ENCODE measurements at regions not wholly inside any gene's neighbourhood (a gene's known extent, or its start where the extent isn't known, plus 50 kb on each side); places are given as distances from the start of the nearest gene placed in this dataset.

DNA sequence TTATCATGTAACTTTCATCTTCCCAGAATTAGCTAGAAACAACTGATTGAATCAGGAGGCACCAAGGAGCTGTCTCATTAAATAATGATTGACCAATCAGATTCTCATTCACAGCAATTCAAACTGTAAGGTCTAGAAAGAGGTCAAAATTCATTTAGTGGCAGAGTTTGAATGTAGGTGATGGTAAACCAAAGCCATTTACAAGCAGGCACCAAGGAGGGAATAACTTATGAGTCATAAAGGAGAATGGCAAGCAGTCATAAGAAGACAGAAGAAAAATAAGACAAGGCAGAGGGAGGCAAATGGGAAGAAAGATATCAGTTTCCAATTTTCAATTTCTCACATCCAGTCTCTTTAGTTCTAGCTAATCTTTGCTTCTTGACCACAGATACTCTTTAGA, 52.9 kb upstream of the DEFB112 start:
- Histone ChIP-seq H2BK5ac (ENCODE audit: low read depth, low read length, poor library complexity, severe bottlenecking) (no peak overlapping the region), H2BK15ac (ENCODE audit: low read depth, poor library complexity, severe bottlenecking) (no peak overlapping the region), H3K4me1 (ENCODE audit: control insufficient read depth, insufficient read depth, low read depth, low read length) (no peaks in the 10 kb centered on the region), H2AK5ac (ENCODE audit: low read length, severe bottlenecking) (no peak overlapping the region), H3K14ac (ENCODE audit: low read length in 2 of 2) (no peak overlapping the region), H3K36me3 (ENCODE audit: control insufficient read depth in 1 of 2, insufficient read depth in 2 of 2, low read depth in 1 of 2, low read length in 2 of 2) (no peaks in the 10 kb centered on the region), H3K9ac (ENCODE audit: low read length) (no peak overlapping the region), H2AFZ (ENCODE audit: low read depth, low read length) (no peak overlapping the region), H4K8ac (ENCODE audit: low read length) (no peak overlapping the region), H3K27me3 (ENCODE audit: control insufficient read depth in 1 of 2, insufficient read depth in 1 of 2, low read length in 2 of 2) (no peaks in the 10 kb centered on the region), H3K4me2 (ENCODE audit: low read length, poor library complexity, severe bottlenecking) (no peak overlapping the region), H3K27ac (ENCODE audit: low read length, poor library complexity, severe bottlenecking) (no peak overlapping the region), H3K4ac (ENCODE audit: low read depth in 1 of 2, low read length in 2 of 2) (no peak overlapping the region), H2BK12ac (ENCODE audit: low read length in 2 of 2) (no peak overlapping the region), H3K9me3 (ENCODE audit: control insufficient read depth, low read length) (no peaks in the 10 kb centered on the region), H3K23ac (ENCODE audit: low read length in 2 of 2) (no peak overlapping the region), H2BK120ac (ENCODE audit: low read depth, low read length) (no peak overlapping the region), H3K18ac (ENCODE audit: low read depth in 1 of 2, low read length in 2 of 2) (no peak overlapping the region), H4K91ac (ENCODE audit: low read length) (no peak overlapping the region), H3K4me3 (ENCODE audit: insufficient read depth in 1 of 2, low read depth in 1 of 2, low read length in 2 of 2) (no peak overlapping the region), H3K79me1 (replicated peaks; ENCODE audit: low read length, poor library complexity, severe bottlenecking) (no peaks in the 10 kb centered on the region)
- no peak for DNase-seq

DNA sequence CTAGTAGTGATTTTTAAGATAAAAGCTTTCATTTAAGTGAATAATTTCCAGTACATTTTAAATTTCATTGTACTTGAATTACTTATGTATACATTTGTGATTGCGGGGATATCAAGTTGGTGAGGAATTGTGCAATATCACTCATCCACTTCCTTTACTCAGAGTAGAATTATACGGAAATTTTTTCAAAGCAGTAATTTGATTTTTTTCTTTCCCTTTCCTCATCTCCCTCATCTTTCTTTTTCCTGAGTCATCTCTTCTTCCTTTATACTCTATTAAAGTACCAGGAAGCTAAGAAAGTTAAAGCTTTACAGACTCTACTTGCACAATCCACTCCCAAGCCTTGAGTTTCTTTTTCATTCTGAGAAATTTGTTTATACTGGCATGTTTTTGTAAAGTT, 60.9 kb upstream of the DEFB112 start:
- WGBS = 100% methylated on average over 1 of the region's 2 CpGs
- no peaks in the 10 kb centered on the region for H3K4me1 ChIP-seq (ENCODE audit: control insufficient read depth, insufficient read depth, low read depth, low read length)
- H3K4ac ChIP-seq (ENCODE audit: low read depth in 1 of 2, low read length in 2 of 2) = no peak overlapping the region
- H3K9me3 ChIP-seq (ENCODE audit: control insufficient read depth, low read length) = no peaks in the 10 kb centered on the region
- H3K27ac ChIP-seq (ENCODE audit: low read length, poor library complexity, severe bottlenecking) = no peak overlapping the region
- no peaks in the 10 kb centered on the region for H3K79me1 ChIP-seq (replicated peaks; ENCODE audit: low read length, poor library complexity, severe bottlenecking)
- peaks cover 0 to 3% of the 10 kb centered on the region in 2 experiments for H3K27me3 ChIP-seq (ENCODE audit: control insufficient read depth in 1 of 2, insufficient read depth in 1 of 2, low read length in 2 of 2)
- H3K36me3 ChIP-seq (ENCODE audit: control insufficient read depth in 1 of 2, insufficient read depth in 2 of 2, low read depth in 1 of 2, low read length in 2 of 2) = no peaks in the 10 kb centered on the region
- H2BK12ac ChIP-seq (ENCODE audit: low read length in 2 of 2) = no peak overlapping the region
- H3K18ac ChIP-seq (ENCODE audit: low read depth in 1 of 2, low read length in 2 of 2) = no peak overlapping the region
- no peak overlapping the region for H2AFZ ChIP-seq (ENCODE audit: low read depth, low read length)
- H3K14ac ChIP-seq (ENCODE audit: low read length in 2 of 2) = no peak overlapping the region
- H2BK120ac ChIP-seq (ENCODE audit: low read depth, low read length) = no peak overlapping the region
- H3K4me2 ChIP-seq (ENCODE audit: low read length, poor library complexity, severe bottlenecking) = no peak overlapping the region
- H3K23ac ChIP-seq (ENCODE audit: low read length in 2 of 2) = no peak overlapping the region
- no peak overlapping the region for H4K8ac ChIP-seq (ENCODE audit: low read length)
- no peak overlapping the region for H3K9ac ChIP-seq (ENCODE audit: low read length)
- H2BK15ac ChIP-seq (ENCODE audit: low read depth, poor library complexity, severe bottlenecking) = no peak overlapping the region
- no peak overlapping the region for H4K91ac ChIP-seq (ENCODE audit: low read length)
- DNase-seq = no peak
- no peak overlapping the region for H2AK5ac ChIP-seq (ENCODE audit: low read length, severe bottlenecking)
- no peak overlapping the region for H2BK5ac ChIP-seq (ENCODE audit: low read depth, low read length, poor library complexity, severe bottlenecking)
- H3K4me3 ChIP-seq (ENCODE audit: insufficient read depth in 1 of 2, low read depth in 1 of 2, low read length in 2 of 2) = no peak overlapping the region

DNA sequence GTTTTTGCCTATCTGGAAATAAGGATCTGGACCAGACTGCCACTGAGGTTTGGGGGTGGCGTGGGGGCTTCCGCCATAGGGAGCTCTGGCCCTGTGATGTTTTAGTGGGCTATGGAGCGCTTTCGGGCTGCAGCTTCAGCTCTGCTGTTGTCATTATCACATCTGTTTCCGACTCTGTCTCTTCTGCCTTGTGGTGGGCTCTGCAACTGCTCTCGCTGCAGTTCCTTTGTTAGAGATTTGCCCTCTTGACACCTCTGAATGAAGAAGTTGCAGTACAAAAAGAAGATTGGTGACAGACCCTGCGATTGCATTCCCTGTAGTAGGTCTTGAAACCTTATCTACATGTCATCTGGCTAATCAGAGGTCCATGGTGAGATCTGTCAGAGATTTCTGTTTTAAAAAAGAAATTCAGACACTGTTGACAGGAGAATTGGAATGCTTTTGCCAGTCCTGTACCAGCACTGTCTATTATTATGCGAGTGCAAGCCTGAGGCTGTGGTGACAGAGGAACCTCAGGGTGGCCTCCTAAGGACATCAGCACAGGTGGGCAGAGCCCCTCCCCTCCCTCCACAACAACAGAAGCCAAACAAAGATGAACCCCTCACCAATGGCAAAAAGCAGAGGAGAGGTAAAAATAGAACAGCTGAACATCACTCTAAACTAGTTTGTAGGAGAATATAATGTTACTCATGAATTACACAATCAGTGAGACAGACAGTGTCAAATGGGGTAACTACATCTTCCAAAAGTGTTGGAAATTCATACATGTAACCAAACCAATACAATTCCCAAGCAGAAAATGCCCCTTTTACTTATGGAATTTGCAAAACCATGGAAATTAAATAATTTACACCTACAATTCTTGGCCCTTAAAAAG, 63.5 kb upstream of the DEFB112 start:
- no peak overlapping the region for H3K4ac ChIP-seq (ENCODE audit: low read depth in 1 of 2, low read length in 2 of 2)
- no peak overlapping the region for H3K4me2 ChIP-seq (ENCODE audit: low read length, poor library complexity, severe bottlenecking)
- no peaks in the 10 kb centered on the region for H3K9me3 ChIP-seq (ENCODE audit: control insufficient read depth, low read length)
- H2AFZ ChIP-seq (ENCODE audit: low read depth, low read length) = no peak overlapping the region
- no peak overlapping the region for H3K14ac ChIP-seq (ENCODE audit: low read length in 2 of 2)
- H3K4me3 ChIP-seq (ENCODE audit: insufficient read depth in 1 of 2, low read depth in 1 of 2, low read length in 2 of 2) = no peak overlapping the region
- no peak overlapping the region for H2AK5ac ChIP-seq (ENCODE audit: low read length, severe bottlenecking)
- H3K23ac ChIP-seq (ENCODE audit: low read length in 2 of 2) = no peak overlapping the region
- no peaks in the 10 kb centered on the region for H3K36me3 ChIP-seq (ENCODE audit: control insufficient read depth in 1 of 2, insufficient read depth in 2 of 2, low read depth in 1 of 2, low read length in 2 of 2)
- DNase-seq = no peak
- no peak overlapping the region for H2BK120ac ChIP-seq (ENCODE audit: low read depth, low read length)
- H2BK15ac ChIP-seq (ENCODE audit: low read depth, poor library complexity, severe bottlenecking) = no peak overlapping the region
- 53% methylated on average over 8 of the region's 8 CpGs for WGBS
- no peak overlapping the region for H3K18ac ChIP-seq (ENCODE audit: low read depth in 1 of 2, low read length in 2 of 2)
- H2BK12ac ChIP-seq (ENCODE audit: low read length in 2 of 2) = no peak overlapping the region
- peaks cover 0 to 3% of the 10 kb centered on the region in 2 experiments for H3K27me3 ChIP-seq (ENCODE audit: control insufficient read depth in 1 of 2, insufficient read depth in 1 of 2, low read length in 2 of 2)
- H4K8ac ChIP-seq (ENCODE audit: low read length) = no peak overlapping the region
- H2BK5ac ChIP-seq (ENCODE audit: low read depth, low read length, poor library complexity, severe bottlenecking) = no peak overlapping the region
- no peaks in the 10 kb centered on the region for H3K4me1 ChIP-seq (ENCODE audit: control insufficient read depth, insufficient read depth, low read depth, low read length)
- no peaks in the 10 kb centered on the region for H3K79me1 ChIP-seq (replicated peaks; ENCODE audit: low read length, poor library complexity, severe bottlenecking)
- H3K9ac ChIP-seq (ENCODE audit: low read length) = no peak overlapping the region
- no peak overlapping the region for H4K91ac ChIP-seq (ENCODE audit: low read length)
- no peak overlapping the region for H3K27ac ChIP-seq (ENCODE audit: low read length, poor library complexity, severe bottlenecking)

DNA sequence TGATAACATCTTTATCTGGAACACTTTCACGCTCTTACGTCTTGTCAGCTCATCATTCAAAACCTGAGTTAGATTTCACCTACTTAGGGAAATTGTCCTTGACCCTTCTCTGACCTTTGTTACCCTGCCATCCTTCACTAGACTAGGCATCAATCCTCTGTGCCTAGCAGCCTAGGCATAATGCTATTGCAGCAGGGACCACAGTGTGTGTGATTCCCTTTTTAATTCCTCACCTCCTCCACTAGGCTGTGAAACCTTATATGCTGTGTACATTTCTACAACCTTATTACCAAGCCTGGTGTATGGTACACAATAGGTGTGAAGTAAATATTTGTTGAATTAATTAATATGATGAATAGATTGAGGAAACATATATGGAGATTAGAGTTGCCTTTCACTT, 66.7 kb upstream of the DEFB112 start:
- Histone ChIP-seq H3K9ac (ENCODE audit: low read length) (no peak overlapping the region), H3K18ac (ENCODE audit: low read depth in 1 of 2, low read length in 2 of 2) (no peak overlapping the region), H3K9me3 (ENCODE audit: control insufficient read depth, low read length) (no peaks in the 10 kb centered on the region), H2BK12ac (ENCODE audit: low read length in 2 of 2) (no peak overlapping the region), H2AK5ac (ENCODE audit: low read length, severe bottlenecking) (no peak overlapping the region), H3K4me1 (ENCODE audit: control insufficient read depth, insufficient read depth, low read depth, low read length) (no peaks in the 10 kb centered on the region), H3K14ac (ENCODE audit: low read length in 2 of 2) (peak overlapping the region in 1 of 2 experiments; percentile 48), H4K8ac (ENCODE audit: low read length) (no peak overlapping the region), H3K4me2 (ENCODE audit: low read length, poor library complexity, severe bottlenecking) (no peak overlapping the region), H3K4ac (ENCODE audit: low read depth in 1 of 2, low read length in 2 of 2) (no peak overlapping the region), H3K36me3 (ENCODE audit: control insufficient read depth in 1 of 2, insufficient read depth in 2 of 2, low read depth in 1 of 2, low read length in 2 of 2) (no peaks in the 10 kb centered on the region), H3K79me1 (replicated peaks; ENCODE audit: low read length, poor library complexity, severe bottlenecking) (no peaks in the 10 kb centered on the region), H2BK15ac (ENCODE audit: low read depth, poor library complexity, severe bottlenecking) (no peak overlapping the region), H4K91ac (ENCODE audit: low read length) (no peak overlapping the region), H2BK5ac (ENCODE audit: low read depth, low read length, poor library complexity, severe bottlenecking) (no peak overlapping the region), H2AFZ (ENCODE audit: low read depth, low read length) (no peak overlapping the region), H3K23ac (ENCODE audit: low read length in 2 of 2) (no peak overlapping the region), H3K27ac (ENCODE audit: low read length, poor library complexity, severe bottlenecking) (no peak overlapping the region), H3K27me3 (ENCODE audit: control insufficient read depth in 1 of 2, insufficient read depth in 1 of 2, low read length in 2 of 2) (peaks cover 0 to 3% of the 10 kb centered on the region in 2 experiments), H3K4me3 (ENCODE audit: insufficient read depth in 1 of 2, low read depth in 1 of 2, low read length in 2 of 2) (no peak overlapping the region), H2BK120ac (ENCODE audit: low read depth, low read length) (no peak overlapping the region)
- DNase-seq = no peak
- WGBS = 88% methylated on average over 2 of the region's 2 CpGs
